Stimulated activated naive CD8-positive, alpha-beta T cell treated with anti-CD3 and anti-CD28 coated beads, Interleukin-15, Interleukin-2, amounts not matched to agents 100 U/mL and 50 U/mL, for 24 hours (primary cell): ENCODE measurements at regions not wholly inside any gene's neighbourhood (a gene's known extent, or its start where the extent isn't known, plus 50 kb on each side); places are given as distances from the start of the nearest gene placed in this dataset.

Experiments
- ATAC-seq: fragments of 150-1000 bp; cut with Tn5 transposase; one replicate; pipeline ENCODE4 v1.10.0; 2021
- DNase-seq: peaks from one replicate; pipeline ENCODE4 v3.0.0; 2021

- ATAC-seq (no peak), DNase-seq (no peak)
Observed at GRCh38 chr12:113655479-113655878, 183.8 kb upstream of the LHX5 start.

DNA sequence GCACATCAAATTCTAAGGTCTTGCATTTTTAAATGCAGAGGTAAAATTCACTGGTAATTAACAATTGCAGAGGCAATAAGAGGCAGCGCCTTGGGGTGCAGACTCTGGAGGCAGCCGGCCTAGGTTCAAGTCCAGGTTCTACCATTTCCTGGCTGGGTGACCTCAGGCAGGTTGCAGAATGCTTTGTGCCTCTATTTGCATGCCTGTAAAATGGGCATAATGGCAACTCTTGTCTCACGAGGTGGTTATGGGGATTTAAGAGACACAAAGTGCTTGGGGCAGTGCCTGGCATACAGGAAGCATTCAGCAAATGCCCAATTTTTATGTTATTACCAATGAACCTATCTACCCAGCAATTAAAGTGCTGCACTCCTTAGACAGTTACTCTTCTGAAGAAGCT lies 180.0 kb upstream of the LHX5 start:
- DNase-seq (no peak), ATAC-seq (no peak)

DNA sequence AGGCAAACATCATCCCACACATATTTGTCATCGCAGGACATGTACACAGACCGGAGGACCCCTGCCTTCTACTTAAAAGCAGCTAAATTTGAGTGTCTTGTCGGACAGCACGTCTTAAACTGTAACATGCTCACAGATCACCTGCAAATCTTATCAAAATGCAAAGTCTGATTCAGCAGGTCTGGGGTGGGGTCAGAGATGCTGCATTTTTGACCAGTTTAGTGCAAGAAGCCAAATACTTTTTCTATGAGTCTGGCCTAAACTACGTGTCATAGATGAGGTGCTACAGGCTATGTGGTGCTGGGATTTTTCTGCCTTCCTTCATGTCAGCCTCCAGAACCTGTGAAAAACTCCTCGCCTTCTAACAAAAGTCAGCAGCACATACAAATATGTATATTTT lies 178.8 kb upstream of the LHX5 start:
- DNase-seq (no peak), ATAC-seq (no peak)

- ATAC-seq = no peak
- no peak for DNase-seq
Observed at GRCh38 chr12:113649256-113649830, 177.7 kb upstream of the LHX5 start.

GRCh38 chr12:113647048-113647447 lies 175.4 kb upstream of the LHX5 start:
- ATAC-seq (no peak), DNase-seq (peak; percentile 10)

- DNase-seq = no peak
- ATAC-seq = no peak
Observed at GRCh38 chr12:113645603-113646002, 173.9 kb upstream of the LHX5 start.

GRCh38 chr12:113645183-113645582 lies 173.5 kb upstream of the LHX5 start:
- no peak for DNase-seq
- ATAC-seq = no peak

GRCh38 chr12:113643177-113643974 lies 171.7 kb upstream of the LHX5 start:
- DNase-seq (no peak), ATAC-seq (no peak)

GRCh38 chr12:113642672-113643071 lies 171.0 kb upstream of the LHX5 start:
- no peak for DNase-seq
- no peak for ATAC-seq

DNA sequence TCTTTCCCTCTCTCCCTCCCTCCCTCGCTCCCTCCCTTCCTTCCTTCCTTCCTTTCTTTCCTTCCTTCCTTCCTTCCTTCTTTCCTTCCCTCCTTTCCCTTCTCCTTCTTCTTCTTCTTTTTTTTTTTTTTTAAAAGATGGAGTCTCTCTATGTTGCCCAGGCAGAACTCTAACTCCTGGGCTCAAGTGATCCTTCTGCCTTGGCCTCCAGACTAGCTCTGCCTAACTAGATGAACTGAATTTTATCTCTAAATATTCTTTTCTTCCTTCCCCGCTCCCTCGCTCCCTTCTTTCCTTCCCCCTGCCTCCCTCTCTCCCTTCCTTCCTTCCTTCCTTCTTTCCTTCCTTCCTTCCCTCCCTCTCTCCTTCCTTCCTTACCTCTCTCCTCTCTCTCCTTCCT lies 170.5 kb upstream of the LHX5 start:
- no peak for DNase-seq
- no peak for ATAC-seq

DNA sequence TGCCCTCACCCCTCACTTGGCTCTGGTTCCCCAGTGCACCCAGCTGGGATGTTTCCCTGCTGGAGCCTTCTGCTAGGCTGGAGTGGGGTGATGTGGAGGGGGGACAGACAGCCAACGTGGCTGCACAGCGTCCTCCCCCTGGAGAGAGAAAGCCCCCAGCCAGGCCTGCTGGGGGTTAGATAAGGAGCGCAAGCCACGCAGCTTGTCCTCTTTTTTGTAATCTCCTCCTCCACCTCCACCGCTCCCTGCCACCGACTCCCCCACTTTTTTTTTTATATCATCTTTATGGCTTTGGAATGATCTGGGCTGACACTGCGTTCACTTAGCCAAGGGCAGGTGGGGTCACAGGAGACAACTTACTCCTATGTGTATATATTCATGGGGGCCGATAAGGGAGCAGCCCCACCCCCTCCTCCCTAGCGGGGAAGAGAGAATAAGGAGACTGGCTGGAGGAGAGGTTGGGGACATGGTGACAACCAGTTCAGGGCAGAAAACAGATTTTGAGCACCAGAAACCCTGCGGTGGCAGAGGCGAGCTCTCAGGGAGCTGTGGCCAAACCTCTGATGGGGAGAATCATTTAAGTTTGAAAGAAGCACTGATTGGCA lies 169.9 kb upstream of the LHX5 start:
- no peak for DNase-seq
- ATAC-seq = no peak

- no peak for ATAC-seq
- DNase-seq = no peak
Observed at GRCh38 chr12:113640837-113641236, 169.2 kb upstream of the LHX5 start.

GRCh38 chr12:113639474-113639873 lies 167.8 kb upstream of the LHX5 start:
- ATAC-seq (no peak), DNase-seq (no peak)

GRCh38 chr12:113638460-113638775 lies 166.7 kb upstream of the LHX5 start:
- DNase-seq (no peak), ATAC-seq (no peak)

DNA sequence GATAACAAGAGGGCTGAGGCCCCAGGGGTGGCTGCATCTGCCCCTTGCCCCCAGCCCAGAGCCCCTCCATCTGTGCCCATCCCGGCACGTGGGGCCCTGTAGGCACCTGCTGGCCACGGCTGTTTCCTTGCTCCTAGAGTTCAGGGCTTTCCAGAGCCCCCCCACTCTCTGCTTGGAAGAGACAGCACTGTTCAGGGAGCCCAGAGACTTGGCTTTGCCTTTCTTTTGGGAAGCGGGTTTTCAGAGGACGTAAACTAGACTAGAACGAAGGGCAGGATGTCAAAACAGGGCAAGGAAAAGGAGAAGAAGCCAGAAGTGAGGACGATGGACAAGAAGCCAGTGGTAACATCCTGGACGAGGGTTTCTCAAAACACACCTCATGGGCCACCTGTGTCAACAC lies 163.3 kb upstream of the LHX5 start:
- ATAC-seq (no peak), DNase-seq (no peak)

DNA sequence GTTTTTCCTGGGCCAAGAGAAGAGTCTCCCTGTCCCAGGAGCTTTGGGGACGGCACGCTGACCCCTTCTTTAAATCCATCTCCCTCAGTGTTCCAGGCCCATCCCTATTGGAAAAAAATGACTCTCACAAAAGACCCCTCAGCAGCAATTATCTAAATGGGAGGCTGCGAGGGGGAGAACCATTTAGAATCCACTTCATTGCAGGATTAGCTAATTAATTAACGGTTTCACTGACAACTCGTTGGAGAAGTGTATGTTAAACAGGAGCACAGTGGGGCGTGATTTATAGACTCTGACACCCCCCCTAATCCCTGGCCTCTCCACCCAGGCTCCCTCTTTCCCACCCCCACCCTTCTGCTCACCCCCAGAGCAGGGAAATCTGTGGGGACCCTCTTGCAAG lies 162.8 kb upstream of the LHX5 start:
- no peak for ATAC-seq
- DNase-seq = no peak

DNA sequence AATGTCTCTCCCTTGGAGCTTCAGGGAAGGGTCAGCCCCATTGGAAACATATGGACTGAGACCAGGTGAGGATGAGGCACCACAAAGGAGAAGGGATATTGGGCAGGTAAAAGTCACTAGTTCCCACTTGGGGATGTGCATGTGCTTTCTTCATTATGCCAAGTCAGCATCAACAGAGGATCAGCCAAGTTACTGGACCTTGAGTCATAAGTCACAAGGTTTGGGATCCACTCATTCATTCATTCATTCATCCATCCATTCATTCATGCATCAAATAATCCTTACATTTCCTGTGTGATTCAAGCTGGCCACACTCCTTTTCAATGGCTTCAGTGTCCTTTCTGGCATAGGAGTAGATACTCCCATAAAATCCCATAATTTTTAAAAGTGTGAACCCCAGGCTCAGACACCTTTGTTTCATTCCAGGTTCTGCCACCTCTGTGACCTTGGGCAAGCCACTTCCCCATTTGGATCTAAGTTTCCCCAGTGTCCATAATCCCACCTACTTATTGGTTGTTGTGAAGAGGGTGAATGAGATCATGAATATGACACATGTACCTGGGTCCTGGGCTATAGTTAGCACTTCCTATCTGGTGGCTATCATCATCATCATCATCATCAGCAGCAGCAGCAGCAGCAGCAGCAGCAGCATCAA lies 162.1 kb upstream of the LHX5 start:
- ATAC-seq (no peak), DNase-seq (no peak)

DNA sequence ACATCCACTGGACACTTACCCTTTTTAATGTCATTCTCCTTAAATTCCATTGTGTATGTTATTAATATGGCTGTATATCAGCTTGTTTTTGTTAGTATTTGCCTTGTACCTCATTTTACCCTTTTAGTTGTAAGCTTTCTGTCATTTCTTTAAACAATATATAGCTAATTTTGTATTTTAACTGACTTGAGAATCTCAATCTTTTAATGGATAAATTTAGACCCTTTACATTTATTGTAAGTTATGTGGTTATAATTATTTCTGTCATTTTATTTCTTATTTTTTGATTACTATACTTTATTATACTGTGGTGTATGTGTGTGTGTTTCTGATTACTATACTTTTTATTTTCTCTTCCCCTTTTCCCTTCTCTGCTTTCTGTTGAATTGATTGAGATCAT lies 159.0 kb upstream of the LHX5 start:
- no peak for ATAC-seq
- no peak for DNase-seq

DNA sequence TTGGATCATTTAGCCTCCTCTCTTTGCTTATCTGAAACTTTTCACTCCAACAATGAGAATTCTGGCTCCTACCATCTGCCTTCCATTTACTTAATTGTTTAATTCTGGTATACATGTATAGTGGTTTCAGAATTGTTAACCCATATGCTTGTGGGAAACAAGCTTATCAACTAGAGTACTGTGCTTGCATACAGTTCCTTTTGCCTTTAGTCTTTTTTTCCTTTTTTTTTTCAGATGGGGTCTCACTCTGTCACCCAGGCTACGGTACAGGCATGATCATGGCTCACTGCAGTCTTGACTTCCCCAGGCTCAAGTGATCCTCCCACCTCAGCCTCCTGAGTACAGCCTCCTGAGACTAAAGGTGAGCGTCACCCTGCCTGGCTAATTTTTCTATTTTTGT lies 153.8 kb upstream of the LHX5 start:
- ATAC-seq = no peak
- DNase-seq = no peak

DNA sequence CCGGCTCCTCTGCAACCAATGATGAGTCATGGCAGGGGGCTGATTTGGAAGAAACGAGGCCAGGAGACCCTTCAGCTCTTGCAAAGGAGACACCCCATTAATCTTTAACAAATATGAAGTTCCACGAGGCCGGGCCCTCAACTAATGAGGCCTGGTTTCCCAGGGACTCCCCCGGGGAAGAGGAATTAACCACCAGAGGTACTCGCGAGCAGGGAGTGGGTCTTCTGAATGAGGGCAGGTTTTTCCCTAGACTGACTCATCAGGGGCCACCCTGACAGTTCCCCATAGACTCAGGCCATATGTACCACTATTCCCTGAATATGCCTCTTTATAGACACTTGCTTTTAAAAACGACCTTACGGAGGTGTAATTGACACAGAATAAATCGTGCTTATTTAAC lies 150.7 kb upstream of the LHX5 start:
- no peak for ATAC-seq
- no peak for DNase-seq

DNA sequence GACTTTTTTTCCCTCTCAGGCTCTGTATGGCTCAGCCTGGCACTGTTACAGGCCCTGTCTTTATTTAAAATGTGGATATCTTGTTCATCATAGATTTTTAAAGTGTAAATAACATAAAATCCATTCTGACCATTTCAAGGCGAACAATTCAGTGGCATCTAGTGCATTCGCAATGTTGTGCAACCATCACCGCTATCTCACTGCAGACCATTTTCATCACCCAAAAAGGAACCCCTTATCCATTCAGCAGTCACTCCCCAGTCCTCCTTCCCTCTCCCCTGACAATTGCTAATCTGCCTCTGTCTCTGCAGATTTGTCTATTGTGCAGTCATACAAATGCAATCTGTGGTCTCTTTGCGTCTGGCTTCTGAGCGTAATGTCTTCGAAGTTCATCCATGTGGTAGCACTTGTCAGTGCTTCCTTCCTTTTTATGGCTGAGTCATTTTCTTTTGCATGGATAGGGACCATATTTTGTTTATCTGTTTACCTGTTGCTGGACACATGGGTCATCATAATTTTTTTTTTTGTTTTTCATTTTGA lies 148.8 kb upstream of the LHX5 start:
- DNase-seq = no peak
- no peak for ATAC-seq

DNA sequence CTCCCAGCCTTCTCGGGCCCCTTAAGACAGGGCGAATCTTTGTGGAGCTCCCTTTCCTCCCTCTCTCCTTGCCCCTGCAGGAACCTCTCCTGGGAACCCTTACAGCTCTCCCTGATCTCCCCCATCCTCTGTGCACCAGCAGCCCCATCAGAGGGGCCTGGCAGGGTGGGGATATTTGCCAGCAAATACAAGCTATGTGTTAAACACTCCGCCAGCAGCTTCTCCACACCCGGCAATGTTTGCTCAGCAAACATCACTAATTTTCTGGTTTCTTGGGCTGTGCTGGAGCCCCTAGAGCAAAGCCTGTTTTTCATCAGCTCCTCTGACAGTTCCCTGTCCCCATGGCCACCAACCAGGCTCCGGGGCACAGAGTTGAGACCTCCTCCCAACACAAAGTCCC lies 147.5 kb upstream of the LHX5 start:
- DNase-seq (no peak), ATAC-seq (no peak)

GRCh38 chr12:113613414-113613813 lies 141.7 kb upstream of the LHX5 start:
- DNase-seq (no peak), ATAC-seq (no peak)
